Activated CD8-positive, alpha-beta memory T cell treated with anti-CD3 and anti-CD28 coated beads, Interleukin-2, amount 10 ng/mL, durations not matched to agents 7 days and 5 days (primary cell): ENCODE measurements at regions not wholly inside any gene's neighbourhood (a gene's known extent, or its start where the extent isn't known, plus 50 kb on each side); places are given as distances from the start of the nearest gene placed in this dataset.

Source experiments
- ATAC-seq: fragments of 150-1000 bp; cut with Tn5 transposase; one replicate; pipeline ENCODE4 v1.10.0; 2021; ENCODE audit warnings: moderate library complexity
- CTCF ChIA-PET: fragments of 350-600 bp; sonication (Branson Sonifier 250); formaldehyde crosslinking; loops from one replicate; lab custom pipeline; 2021; ENCODE audit warnings: antibody characterized with exemption; lab: Charles Lee
- DNase-seq: peaks from one replicate; pipeline ENCODE4 v3.0.0-alpha.2; 2020
- H3K27ac Mint-ChIP-seq: one replicate; pipeline ENCODE4 v1.8.0; 2021; ENCODE audit warnings: mild to moderate bottlenecking, mixed read lengths
- H3K27me3 Mint-ChIP-seq: one replicate; pipeline ENCODE4 v1.8.0; 2021; ENCODE audit warnings: mixed read lengths
- H3K36me3 Mint-ChIP-seq: one replicate; pipeline ENCODE4 v1.8.0; 2021; ENCODE audit warnings: mild to moderate bottlenecking, mixed read lengths
- H3K4me1 Mint-ChIP-seq: one replicate; pipeline ENCODE4 v1.8.0; 2021; ENCODE audit warnings: mixed read lengths
- H3K4me3 Mint-ChIP-seq: one replicate; pipeline ENCODE4 v1.8.0; 2021; ENCODE audit warnings: mild to moderate bottlenecking, moderate library complexity, mixed read lengths
- H3K9me3 Mint-ChIP-seq: one replicate; pipeline ENCODE4 v1.8.0; 2022; ENCODE audit warnings: low read depth, mixed read lengths

- H3K36me3 Mint-ChIP-seq, result no peaks in the 10 kb centered on the region
- H3K4me3 Mint-ChIP-seq, result no peak overlapping the region
- CTCF ChIA-PET, result no interaction called here
- H3K4me1 Mint-ChIP-seq, result no peaks in the 10 kb centered on the region
- H3K27ac Mint-ChIP-seq, result no peak overlapping the region
- H3K9me3 Mint-ChIP-seq, result no peaks in the 10 kb centered on the region
- DNase-seq (no peak), ATAC-seq (no peak)
- no peaks in the 10 kb centered on the region for H3K27me3 Mint-ChIP-seq
These were observed 83.8 kb upstream of the PMFBP1 start for GRCh38 chr16:72255786-72256185.

DNA sequence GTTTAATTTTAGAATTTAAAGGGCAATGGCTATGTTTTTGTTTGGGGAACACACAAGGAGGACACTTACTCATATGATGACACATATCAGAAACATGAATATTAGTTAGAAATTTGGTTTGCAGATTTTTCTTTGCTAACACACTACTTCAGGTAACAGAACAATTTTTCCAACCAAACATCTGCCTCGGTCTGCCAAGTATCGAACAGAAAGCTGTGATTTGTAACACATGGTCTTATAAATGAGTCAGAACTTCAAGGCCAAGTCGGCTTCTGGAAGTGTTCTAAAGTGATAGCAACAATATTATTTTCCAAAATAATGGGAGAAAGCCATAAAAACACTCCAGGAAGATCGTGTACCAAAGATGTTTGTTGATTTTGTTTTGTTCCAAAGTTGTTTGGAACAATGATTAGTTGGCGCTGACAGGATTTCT, 75.9 kb upstream of the PMFBP1 start:
- H3K9me3 Mint-ChIP-seq, result no peaks in the 10 kb centered on the region
- no peak overlapping the region for H3K4me3 Mint-ChIP-seq
- H3K27me3 Mint-ChIP-seq, result peaks cover 3% of the 10 kb centered on the region
- no peak for DNase-seq
- no peaks in the 10 kb centered on the region for H3K36me3 Mint-ChIP-seq
- peaks cover 14% of the 10 kb centered on the region for H3K4me1 Mint-ChIP-seq
- no peak overlapping the region for H3K27ac Mint-ChIP-seq
- ATAC-seq, result no peak
- CTCF ChIA-PET, result no interaction called here

DNA sequence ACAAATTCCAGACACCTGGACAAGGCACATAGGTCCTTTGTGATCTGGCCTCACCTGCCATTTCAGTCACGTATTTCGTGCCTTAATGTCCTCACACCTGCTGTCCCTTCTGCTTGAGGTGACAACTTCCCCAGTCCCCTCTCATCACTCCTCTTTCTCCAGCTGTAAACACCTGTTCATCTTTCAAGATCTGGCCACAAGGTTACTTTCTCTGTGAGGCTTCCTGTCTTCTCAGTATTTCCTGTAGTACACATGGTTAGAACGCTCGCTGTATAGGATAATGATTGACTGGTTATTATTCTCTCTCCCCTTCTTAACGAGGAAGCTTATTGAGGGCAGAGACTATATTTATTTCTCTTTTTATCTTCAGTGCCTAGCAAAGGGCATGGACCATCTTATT, 74.5 kb upstream of the PMFBP1 start:
- ATAC-seq (peak; percentile 49), DNase-seq (no peak)
- H3K36me3 Mint-ChIP-seq, result no peaks in the 10 kb centered on the region
- peaks cover 14% of the 10 kb centered on the region for H3K4me1 Mint-ChIP-seq
- no peaks in the 10 kb centered on the region for H3K9me3 Mint-ChIP-seq
- CTCF ChIA-PET, result interaction anchor here (0.8 kb wide), 1 partner anchor 121 kb away, joined by 3 read pairs; no protein-coding TSS in a partner anchor
- no peak overlapping the region for H3K4me3 Mint-ChIP-seq
- H3K27ac Mint-ChIP-seq, result no peak overlapping the region
- peaks cover 3% of the 10 kb centered on the region for H3K27me3 Mint-ChIP-seq

GRCh38 chr16:72244853-72245252, 72.9 kb upstream of the PMFBP1 start:
- ATAC-seq (no peak), DNase-seq (no peak)
- Mint-ChIP-seq H3K4me3 (no peak overlapping the region), H3K27me3 (peaks cover 3% of the 10 kb centered on the region), H3K9me3 (no peaks in the 10 kb centered on the region), H3K27ac (no peak overlapping the region), H3K36me3 (no peaks in the 10 kb centered on the region), H3K4me1 (peaks cover 14% of the 10 kb centered on the region)
- CTCF ChIA-PET, result no interaction called here

- no peak overlapping the region for H3K4me3 Mint-ChIP-seq
These were observed 71.7 kb upstream of the PMFBP1 start for GRCh38 chr16:72243621-72244020.

DNA sequence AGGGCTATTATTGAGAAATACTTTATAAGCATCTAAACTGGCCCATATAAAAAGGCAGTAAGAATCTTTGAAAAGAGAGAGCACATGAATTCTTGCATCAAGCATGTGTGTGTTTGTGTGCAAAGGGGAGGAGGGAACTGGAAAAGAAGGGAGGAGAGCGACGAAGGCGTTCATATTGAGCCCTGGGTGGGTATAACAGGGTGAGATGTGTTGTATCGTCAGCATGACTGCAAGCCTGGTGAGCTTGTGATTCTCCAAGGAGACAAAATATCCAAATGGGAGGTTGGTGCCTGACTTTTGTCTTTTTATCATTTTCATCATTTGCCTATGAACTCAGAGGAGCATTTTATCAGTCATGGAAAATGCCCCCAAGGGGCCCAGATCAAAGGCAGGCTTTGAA, 70.8 kb upstream of the PMFBP1 start:
- CTCF ChIA-PET, result interaction anchor here (0.9 kb wide), 1 partner anchor 118 kb away, joined by 3 read pairs; no protein-coding TSS in a partner anchor
- Mint-ChIP-seq H3K27me3 (peaks cover 3% of the 10 kb centered on the region), H3K27ac (no peak overlapping the region), H3K36me3 (no peaks in the 10 kb centered on the region), H3K4me1 (peaks cover 14% of the 10 kb centered on the region), H3K9me3 (no peaks in the 10 kb centered on the region), H3K4me3 (no peak overlapping the region)
- no peak for DNase-seq
- no peak for ATAC-seq

More at GRCh38 chr16:72243621-72244020, 71.7 kb upstream of the PMFBP1 start:
- Mint-ChIP-seq H3K27me3 (peaks cover 3% of the 10 kb centered on the region), H3K27ac (no peak overlapping the region), H3K4me1 (peaks cover 14% of the 10 kb centered on the region), H3K9me3 (no peaks in the 10 kb centered on the region), H3K36me3 (no peaks in the 10 kb centered on the region)
- CTCF ChIA-PET, result no interaction called here
- no peak for DNase-seq
- no peak for ATAC-seq

DNA sequence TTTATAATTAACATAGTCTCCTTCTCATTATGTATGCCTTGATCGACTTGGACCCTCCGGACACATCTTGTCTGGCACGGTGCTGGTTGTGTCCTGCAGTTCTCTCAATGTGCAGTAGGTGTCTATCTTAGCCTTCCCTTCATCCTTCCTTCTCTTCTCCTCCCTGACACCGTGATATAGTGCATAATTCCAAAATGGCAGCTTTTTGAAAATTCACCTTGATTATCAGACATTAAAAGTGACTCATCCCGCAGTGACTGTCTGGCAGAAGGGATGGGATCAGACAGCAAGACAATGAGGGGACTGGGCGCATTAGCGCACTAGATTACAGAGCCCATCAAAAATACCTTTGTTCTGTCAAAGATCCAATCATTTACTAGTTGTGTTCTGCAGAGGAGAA, 70.0 kb upstream of the PMFBP1 start:
- CTCF ChIA-PET, result interaction anchor here (0.9 kb wide), 1 partner anchor 117 kb away, joined by 3 read pairs; no protein-coding TSS in a partner anchor
- Mint-ChIP-seq H3K9me3 (no peaks in the 10 kb centered on the region), H3K27me3 (peaks cover 4% of the 10 kb centered on the region), H3K36me3 (no peaks in the 10 kb centered on the region), H3K27ac (no peak overlapping the region), H3K4me3 (no peak overlapping the region), H3K4me1 (peaks cover 14% of the 10 kb centered on the region)
- DNase-seq (no peak), ATAC-seq (no peak)

DNA sequence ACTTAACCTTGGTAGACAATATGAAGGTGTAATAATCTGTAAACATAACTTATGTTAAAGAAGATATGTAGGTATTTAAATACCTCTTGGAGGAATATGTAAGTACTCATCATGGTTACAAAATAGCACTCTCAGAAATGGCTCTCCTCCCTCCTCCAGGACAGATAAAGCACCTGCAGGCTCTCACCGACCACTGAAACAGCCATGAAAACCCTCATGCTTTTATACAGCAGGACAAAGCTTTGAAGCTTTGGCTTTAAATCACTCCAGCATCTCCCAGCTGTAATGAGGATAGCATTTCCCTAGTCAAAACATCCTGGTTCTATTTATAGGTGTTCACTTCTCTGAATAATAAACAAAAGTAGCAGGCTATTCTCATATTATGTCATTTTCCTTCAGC, 69.1 kb upstream of the PMFBP1 start:
- ATAC-seq (no peak), DNase-seq (no peak)
- Mint-ChIP-seq H3K9me3 (no peaks in the 10 kb centered on the region), H3K27ac (no peak overlapping the region), H3K27me3 (peaks cover 11% of the 10 kb centered on the region), H3K4me1 (peaks cover 5% of the 10 kb centered on the region), H3K4me3 (no peak overlapping the region), H3K36me3 (no peaks in the 10 kb centered on the region)
- CTCF ChIA-PET, result no interaction called here

DNA sequence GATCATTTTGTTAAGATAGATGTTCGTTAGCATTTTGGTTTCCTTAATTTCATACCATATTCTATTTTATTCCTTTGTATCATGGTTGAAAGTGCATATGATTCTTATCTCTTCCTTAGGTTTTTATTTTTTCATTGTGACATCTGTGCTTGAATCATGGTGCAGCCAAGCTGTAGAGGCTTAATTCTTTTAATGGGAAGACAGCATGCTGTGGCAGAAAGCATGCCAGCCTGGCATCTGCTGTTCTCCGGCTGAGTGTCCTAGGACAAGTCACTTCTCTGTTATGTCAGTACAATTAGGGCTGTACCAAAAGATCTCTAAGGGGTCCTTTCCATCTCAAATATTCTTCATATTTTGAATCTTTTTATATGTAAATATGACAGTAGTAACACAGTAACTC, 68.5 kb upstream of the PMFBP1 start:
- Mint-ChIP-seq H3K27ac (no peak overlapping the region), H3K27me3 (peaks cover 14% of the 10 kb centered on the region), H3K9me3 (no peaks in the 10 kb centered on the region), H3K4me1 (peaks cover 3% of the 10 kb centered on the region), H3K36me3 (no peaks in the 10 kb centered on the region), H3K4me3 (no peak overlapping the region)
- no peak for DNase-seq
- ATAC-seq, result no peak
- CTCF ChIA-PET, result no interaction called here

- no peaks in the 10 kb centered on the region for H3K9me3 Mint-ChIP-seq
- no peaks in the 10 kb centered on the region for H3K4me1 Mint-ChIP-seq
- no peak for DNase-seq
- peaks cover 22% of the 10 kb centered on the region for H3K27me3 Mint-ChIP-seq
- CTCF ChIA-PET, result no interaction called here
- no peak overlapping the region for H3K27ac Mint-ChIP-seq
- H3K36me3 Mint-ChIP-seq, result no peaks in the 10 kb centered on the region
- ATAC-seq, result no peak
- H3K4me3 Mint-ChIP-seq, result no peak overlapping the region
These were observed 64.9 kb upstream of the PMFBP1 start for GRCh38 chr16:72236866-72237265.

DNA sequence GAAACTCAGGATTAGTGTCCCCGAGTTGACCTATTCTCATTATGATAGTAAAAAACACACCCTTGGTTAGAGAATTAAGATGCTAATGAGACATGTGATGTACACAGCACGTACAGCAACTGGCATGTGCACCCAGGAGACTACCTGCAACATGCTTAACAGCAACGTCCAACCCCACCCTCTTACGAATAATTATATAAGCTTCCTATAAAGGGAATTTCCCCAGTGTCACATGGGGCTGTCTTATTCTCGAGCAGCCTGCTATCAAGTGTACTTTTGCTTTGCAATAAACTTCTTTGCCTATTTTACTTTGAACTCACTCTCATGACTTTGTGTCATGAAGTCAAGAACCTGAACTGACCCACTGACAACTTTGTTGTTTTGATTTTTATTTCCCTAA, 62.4 kb upstream of the PMFBP1 start:
- no peaks in the 10 kb centered on the region for H3K9me3 Mint-ChIP-seq

DNA sequence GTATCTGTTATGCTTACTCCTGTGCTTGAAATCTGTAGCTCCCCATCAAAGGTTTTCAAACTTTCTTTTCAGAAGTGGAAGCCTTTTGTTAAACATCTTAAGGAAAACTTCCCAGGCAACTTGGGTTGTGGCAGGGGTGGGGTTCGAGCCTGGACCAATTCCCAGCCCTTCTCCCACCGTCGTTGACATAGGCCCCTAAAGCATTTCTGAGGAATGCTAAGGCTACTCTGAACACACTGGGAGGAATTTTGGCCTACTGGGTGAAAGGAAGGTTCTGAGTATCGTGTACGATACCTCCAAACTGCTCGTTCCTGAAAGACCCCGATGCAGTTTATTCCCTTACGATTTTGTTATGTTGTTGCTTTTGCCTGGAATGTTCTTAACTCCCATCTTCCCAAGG, 56.1 kb upstream of the PMFBP1 start:
- peaks cover 4% of the 10 kb centered on the region for H3K4me1 Mint-ChIP-seq
- no peak for DNase-seq
- no peaks in the 10 kb centered on the region for H3K9me3 Mint-ChIP-seq
- H3K27ac Mint-ChIP-seq, result no peak overlapping the region
- no peak for ATAC-seq
- no peaks in the 10 kb centered on the region for H3K36me3 Mint-ChIP-seq
- CTCF ChIA-PET, result no interaction called here
- no peak overlapping the region for H3K4me3 Mint-ChIP-seq
- peaks cover 4% of the 10 kb centered on the region for H3K27me3 Mint-ChIP-seq

More for the DNA sequence above, 62.4 kb upstream of the PMFBP1 start:
- Mint-ChIP-seq H3K4me1 (peaks cover 4% of the 10 kb centered on the region), H3K36me3 (no peaks in the 10 kb centered on the region), H3K27ac (no peak overlapping the region), H3K27me3 (peaks cover 22% of the 10 kb centered on the region), H3K4me3 (no peak overlapping the region)
- no peak for DNase-seq
- CTCF ChIA-PET, result no interaction called here
- no peak for ATAC-seq

GRCh38 chr16:72226136-72226535, 54.2 kb upstream of the PMFBP1 start:
- Mint-ChIP-seq H3K27me3 (peaks cover 3% of the 10 kb centered on the region), H3K4me3 (no peak overlapping the region), H3K9me3 (no peaks in the 10 kb centered on the region), H3K4me1 (peaks cover 2% of the 10 kb centered on the region), H3K27ac (no peak overlapping the region), H3K36me3 (no peaks in the 10 kb centered on the region)
- no peak for DNase-seq
- ATAC-seq, result no peak
- CTCF ChIA-PET, result no interaction called here

GRCh38 chr16:72224260-72224768, 52.4 kb upstream of the PMFBP1 start:
- H3K4me1 Mint-ChIP-seq, result no peaks in the 10 kb centered on the region
- no peak overlapping the region for H3K27ac Mint-ChIP-seq
- no peaks in the 10 kb centered on the region for H3K36me3 Mint-ChIP-seq
- no peak overlapping the region for H3K4me3 Mint-ChIP-seq
- DNase-seq (no peak), ATAC-seq (no peak)
- CTCF ChIA-PET, result no interaction called here
- no peaks in the 10 kb centered on the region for H3K9me3 Mint-ChIP-seq
- peaks cover 3% of the 10 kb centered on the region for H3K27me3 Mint-ChIP-seq

DNA sequence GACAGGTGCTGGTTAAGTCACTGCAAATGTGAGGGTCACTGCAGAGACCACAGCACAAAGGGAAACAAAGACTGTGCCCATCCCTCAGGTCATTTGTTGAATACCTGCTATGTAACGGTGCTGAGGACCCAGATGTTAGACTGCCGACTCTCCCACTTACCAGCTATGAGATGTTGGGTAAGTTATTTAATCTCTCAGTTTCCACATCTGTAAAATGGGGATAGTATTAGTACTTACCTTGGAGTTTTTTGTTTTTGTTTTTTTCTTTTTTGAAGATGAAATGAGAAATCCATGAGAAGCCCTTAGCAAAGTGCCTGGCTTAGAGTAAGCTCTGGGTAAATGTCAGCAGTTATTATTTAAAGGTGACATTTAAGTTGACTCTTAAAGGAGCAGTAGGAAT, 50.5 kb upstream of the PMFBP1 start:
- H3K27me3 Mint-ChIP-seq, result peaks cover 6% of the 10 kb centered on the region
- no peak for ATAC-seq
- H3K9me3 Mint-ChIP-seq, result no peaks in the 10 kb centered on the region
- H3K4me1 Mint-ChIP-seq, result no peaks in the 10 kb centered on the region
- DNase-seq, result no peak
- no peak overlapping the region for H3K27ac Mint-ChIP-seq
- no peaks in the 10 kb centered on the region for H3K36me3 Mint-ChIP-seq
- CTCF ChIA-PET, result no interaction called here
- H3K4me3 Mint-ChIP-seq, result no peak overlapping the region
